K562 (cell line): ENCODE measurements at regions not wholly inside any gene's neighbourhood (a gene's known extent, or its start where the extent isn't known, plus 50 kb on each side); places are given as distances from the start of the nearest gene placed in this dataset.

Experiments
- CBFB ChIP-seq: sonication (generic); formaldehyde crosslinking; IDR thresholded peaks from 2 replicates; pipeline ENCODE4 v1.4.0; 2020; ENCODE audit warnings: mild to moderate bottlenecking, missing genetic modification reagents
- CTCF ChIP-seq, 3 experiments: IDR thresholded peaks in 2 of 3; conservative IDR thresholded peaks in 1 of 3; 2 replicates each; pipeline ENCODE4 v1.5.1; 2011 to 2012; ENCODE audit warnings: low read length in 3 of 3, mild to moderate bottlenecking in 3 of 3, control low read depth in 2 of 3, improper control_type of control experiment in 1 of 3, inconsistent platforms in 1 of 3, low read depth in 1 of 3, mixed read lengths in 1 of 3, moderate library complexity in 1 of 3; ENCODE audit not compliant: insufficient read depth in 2 of 3
- EP300 ChIP-seq: IDR thresholded peaks from 2 replicates; pipeline ENCODE4 v1.6.1; 2012; ENCODE audit warnings: low read length, improper control_type of control experiment
- ZNF511 ChIP-seq: sonication (generic); formaldehyde crosslinking; IDR thresholded peaks from 2 replicates; pipeline ENCODE4 v1.8.0; 2022; ENCODE audit warnings: mild to moderate bottlenecking, missing genetic modification reagents

DNA sequence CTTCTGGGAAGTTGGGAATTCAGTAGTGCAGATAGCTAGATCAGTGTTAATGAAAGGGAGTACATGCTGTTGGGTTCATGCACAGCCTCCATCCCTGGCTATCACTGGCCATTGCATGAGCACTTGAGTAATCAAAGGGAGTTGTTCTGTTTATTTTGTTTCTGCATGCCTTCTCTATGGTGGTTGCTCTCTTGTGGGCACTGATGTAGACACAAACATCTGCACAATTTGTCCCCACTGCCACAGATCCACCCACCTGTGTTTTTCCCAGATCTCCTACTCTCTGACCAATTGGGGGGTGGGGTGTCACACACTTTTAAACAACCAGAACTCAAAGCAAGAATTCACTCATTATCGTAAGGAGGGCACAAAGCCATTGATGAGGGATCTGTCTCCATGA, 89.7 kb upstream of the DHRS4 start:
- TF ChIP-seq CTCF (IDR thresholded peaks at IDR 0.05 in 2 of 3, conservative IDR thresholded peaks at IDR 0.05 in 1 of 3; ENCODE audit: insufficient read depth in 2 of 3, low read depth in 1 of 3, low read length in 3 of 3) (no peak), EP300 (no peak), CBFB (no peak), ZNF511 (CRISPR knock-in tag) (no peak)
